HG03095 (cell line): ENCODE measurements at regions not wholly inside any gene's neighbourhood (a gene's known extent, or its start where the extent isn't known, plus 50 kb on each side); places are given as distances from the start of the nearest gene placed in this dataset.
"Not testable (repeated sequence)": the region's sequence is repeated elsewhere in the genome, so short reads cannot be mapped to it uniquely, and the experiment has no call there.

Experiments
- ATAC-seq: cut with Tn5 transposase; IDR thresholded peaks from one replicate; pipeline ENCODE4 v1.9.1; 2021; ENCODE audit warnings: moderate library complexity; ENCODE audit not compliant: unreplicated experiment

DNA sequence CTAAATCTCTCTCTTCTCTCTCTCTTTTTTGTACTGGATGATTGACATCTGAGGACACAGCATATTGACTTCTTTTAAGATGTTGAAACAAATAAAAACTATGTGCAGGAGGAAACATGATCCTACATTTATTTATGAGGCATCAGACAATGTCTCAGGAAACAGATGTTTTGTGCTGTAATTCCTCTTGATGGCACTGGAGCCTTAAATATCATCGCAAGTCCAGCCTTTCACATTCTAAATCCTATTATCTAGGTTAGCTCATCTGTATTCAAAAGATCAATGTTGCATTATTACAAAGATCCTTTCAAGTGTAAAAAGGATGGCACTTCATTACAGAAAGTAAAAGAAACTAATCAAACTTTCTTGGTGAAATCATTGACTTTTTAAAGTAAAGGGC is 63.9 kb downstream of the MAT2B start:
- no peak for ATAC-seq

DNA sequence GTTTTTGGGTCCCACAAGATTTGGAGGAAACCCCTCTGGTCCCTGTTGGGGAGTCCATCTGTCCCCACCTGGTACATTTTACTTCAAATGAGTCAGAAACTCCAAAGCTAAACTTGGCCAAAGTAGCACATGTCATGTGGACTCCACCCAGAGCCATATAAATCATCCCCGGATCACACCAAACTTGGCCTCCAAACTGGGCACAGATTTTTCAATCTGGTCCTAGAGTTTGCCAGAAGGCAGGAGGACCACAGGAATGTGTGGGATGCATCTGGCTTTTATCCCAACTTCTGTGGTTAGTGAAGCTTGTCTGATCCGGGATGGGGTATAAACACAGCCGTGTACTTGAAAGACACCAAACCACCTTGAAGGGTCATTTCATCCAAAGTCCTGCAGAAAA is 66.3 kb downstream of the MAT2B start:
- ATAC-seq: no peak

DNA sequence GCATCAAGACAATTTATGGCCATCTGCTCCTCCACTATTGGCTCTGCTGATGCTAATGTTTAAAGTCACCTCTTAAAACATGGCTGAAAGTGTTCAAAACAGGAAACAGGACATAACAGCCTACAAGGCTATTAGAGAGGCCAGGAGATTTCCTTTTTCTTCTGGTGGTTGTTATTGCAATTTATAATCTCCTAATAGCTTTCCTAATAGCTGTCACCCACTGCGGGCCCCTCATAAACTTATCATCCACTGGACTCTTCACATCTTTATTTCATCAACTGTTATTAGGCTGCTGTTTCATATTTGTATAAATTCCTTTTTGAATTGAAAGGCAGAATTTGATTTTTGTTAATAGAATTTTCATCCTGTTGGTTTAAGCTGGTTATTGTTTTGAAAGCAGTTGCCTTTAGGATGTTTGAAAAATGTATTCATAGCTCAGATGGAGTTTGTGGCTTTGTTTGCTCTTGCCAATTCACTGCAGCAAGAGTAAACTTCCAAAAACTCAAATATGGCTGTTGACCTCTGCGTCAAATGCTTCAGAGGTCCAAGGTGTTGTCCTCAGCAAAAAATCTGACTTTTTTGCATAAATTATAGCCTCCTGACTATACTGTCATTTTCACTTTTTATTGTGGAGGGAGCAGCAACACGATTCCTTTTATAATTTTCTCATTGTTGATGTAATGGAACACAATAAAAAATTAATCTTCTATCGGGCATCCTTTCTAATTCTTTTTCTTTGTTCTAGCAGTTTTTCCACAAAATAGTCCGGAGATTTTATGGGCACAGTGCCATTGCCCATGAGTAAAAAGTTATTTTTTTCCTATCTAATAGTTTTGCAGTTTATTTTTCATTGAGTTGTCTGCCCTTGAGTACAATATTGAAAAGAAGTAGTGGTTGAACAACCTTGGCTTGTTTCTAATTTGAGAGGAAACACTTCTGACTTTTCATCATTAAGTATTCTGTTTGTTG is 69.3 kb downstream of the MAT2B start:
- ATAC-seq: no peak

DNA sequence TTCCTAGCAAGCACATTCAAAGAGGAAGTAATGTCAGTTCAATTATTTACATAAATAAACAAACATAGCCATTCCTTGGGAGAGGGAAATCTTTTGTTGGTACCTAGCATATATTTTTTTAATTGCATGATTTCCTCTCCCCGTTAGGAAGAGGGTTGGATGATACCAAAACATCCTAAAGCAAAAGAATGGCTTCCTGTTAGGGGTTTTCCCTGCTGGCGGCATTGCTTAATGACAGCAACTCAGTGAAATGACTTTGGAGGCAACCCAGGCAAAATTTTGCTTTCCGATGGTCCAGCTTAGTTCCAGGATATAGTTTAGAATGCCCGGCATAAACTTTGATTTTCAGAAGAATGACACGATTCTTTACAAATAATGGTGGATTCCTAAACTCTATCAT is 73.2 kb downstream of the MAT2B start:
- no peak for ATAC-seq

DNA sequence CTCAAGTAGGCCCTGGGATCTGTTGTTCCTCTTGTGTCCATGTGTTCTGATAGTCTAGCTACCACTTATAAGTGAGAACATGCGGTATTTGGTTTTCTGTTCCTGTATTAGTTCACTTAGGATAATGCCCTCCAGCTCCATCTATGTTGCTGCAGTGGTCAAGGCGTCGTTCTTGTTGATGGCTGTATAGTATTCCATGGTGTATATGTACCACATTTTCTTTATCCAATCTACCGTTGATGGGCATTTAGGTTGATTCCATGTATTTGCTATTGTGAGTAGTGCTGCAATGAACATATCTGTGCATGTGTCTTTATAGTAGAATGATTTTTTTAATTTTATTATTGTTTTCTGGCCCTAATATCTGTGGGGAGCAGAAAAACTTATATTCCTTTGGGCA is 74.3 kb downstream of the MAT2B start:
- no peak for ATAC-seq

DNA sequence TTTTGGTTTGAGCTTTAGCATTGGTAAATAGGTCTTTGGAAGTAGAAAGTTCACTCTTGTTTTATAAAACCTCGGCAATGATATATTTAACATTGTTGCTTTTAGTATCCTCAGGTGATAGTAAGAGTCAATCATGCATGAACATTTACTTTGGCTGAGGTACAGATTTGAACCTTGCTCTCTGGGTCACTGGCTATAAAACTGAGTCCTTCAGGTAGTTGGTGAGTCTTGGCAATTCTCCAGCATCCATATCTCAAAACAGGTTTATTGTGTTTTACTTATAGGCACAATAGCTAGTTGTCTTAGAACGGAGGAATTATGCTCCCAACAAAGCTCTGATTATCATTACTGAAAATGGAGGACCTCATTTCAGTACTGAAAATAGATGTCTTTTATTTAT is 75.1 kb downstream of the MAT2B start:
- ATAC-seq: no peak

DNA sequence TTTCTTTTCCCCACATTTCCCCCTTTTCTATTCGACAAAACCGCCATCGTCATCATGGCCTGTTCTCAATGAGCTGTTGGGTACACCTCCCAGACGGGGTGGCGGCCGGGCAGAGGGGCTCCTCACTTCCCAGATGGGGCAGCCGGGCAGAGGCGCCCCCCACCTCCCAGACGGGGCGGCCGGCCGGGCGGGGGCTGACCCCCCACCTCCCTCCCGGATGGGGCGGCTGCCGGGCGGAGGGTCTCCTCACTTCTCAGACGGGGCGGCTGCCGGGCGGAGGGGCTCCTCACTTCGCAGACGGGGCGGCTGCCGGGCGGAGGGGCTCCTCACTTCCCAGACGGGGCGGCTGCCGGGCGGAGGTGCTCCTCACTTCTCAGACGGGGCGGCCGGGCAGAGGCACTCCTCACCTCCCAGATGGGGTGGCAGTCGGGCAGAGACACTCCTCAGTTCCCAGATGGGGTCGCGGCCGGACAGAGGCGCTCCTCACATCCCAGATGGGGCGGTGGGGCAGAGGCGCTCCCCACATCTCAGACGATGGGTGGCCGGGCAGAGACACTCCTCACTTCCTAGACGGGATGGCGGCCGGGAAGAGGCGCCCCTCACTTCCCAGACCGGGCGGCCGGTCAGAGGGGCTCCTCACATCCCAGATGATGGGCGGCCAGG is 78.2 kb downstream of the MAT2B start:
- ATAC-seq: not testable (repeated sequence)

DNA sequence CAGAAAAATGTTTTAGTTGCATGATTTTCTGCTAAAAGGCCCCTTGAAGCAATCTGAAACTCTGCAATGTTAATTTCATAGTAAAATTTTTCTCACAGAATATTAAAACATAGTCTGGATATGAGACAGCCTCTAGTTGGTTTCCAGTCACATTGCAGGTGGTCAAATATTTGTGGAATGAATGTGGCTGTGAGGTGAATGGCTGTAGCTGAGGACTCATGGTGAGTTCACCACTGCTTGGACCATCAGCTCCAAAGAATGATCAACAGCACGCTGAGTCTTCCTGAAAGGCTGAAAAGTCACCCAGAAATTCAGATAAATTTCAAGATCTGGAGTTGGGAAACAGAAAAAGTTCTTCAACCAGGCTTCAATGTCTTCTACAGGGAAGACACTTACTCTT is 79.8 kb downstream of the MAT2B start:
- no peak for ATAC-seq

DNA sequence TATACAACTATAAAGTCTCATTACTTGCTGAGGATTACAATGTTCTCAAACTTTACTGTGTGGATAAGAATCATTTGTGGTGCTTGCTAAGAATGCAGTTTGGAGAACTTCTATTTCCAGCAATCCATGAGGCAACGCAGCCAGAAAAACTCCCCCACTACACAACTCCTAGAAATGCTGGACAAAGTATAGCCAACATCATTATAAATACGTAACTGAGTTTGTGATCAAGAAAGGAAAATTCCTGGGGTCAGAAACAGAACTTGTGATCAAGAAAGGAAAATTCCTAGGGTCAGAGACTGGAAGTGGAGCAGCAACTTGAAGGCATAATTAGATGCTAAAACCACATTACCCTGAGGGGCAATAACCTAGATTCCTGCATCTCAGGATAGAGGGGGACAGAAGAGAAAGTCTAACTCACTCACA is 81.1 kb downstream of the MAT2B start:
- no peak for ATAC-seq

DNA sequence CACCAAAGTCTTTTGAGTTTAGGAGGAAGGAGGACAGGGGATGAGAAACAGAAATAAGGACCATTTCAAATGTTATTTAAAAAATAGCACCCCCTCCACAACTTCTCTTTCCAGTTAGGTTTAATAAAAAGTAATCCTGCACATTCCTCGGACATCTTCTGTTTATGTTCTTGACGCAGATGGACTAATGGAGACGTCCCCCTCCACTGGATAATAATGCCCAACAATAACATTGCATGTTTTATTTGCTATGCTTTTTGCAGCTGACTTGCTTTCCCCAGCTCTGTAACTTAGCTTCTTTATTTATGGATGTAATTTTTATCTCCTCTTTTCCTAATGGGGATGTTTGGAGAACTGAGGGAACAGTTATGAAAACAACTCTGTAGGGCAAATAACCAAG is 89.5 kb downstream of the MAT2B start:
- no peak for ATAC-seq

DNA sequence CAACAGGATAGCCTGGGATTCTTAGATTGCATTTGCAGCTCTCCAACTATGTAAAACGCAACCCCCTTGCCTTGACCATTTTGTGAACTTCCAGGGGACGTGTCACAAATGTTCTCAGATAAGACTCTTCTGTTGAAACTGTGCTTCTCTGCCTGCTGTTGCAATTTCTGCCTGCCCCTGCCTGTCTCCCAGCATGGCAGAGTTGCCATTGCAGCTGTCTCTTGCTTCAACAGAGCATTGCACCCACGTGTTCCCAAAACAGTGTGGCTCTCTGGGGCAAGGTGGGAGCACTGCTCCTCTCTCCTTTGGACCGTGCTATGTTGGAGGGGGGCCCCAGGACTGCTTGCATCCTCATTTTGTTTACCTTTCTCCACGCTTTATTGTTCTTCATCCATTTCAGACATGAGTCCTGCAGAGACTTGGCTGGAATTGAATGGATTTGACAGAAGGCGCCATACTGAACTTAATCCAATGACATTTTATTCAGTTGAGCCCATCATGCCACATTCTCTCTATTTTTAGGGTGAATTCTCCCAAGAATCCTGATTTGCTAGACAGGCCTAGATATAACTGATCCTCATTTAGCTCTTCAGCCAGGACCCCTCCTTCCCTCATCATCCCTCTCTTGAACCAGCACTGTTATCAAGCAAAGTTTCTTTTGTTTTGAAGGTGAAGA is 90.7 kb downstream of the MAT2B start:
- no peak for ATAC-seq

DNA sequence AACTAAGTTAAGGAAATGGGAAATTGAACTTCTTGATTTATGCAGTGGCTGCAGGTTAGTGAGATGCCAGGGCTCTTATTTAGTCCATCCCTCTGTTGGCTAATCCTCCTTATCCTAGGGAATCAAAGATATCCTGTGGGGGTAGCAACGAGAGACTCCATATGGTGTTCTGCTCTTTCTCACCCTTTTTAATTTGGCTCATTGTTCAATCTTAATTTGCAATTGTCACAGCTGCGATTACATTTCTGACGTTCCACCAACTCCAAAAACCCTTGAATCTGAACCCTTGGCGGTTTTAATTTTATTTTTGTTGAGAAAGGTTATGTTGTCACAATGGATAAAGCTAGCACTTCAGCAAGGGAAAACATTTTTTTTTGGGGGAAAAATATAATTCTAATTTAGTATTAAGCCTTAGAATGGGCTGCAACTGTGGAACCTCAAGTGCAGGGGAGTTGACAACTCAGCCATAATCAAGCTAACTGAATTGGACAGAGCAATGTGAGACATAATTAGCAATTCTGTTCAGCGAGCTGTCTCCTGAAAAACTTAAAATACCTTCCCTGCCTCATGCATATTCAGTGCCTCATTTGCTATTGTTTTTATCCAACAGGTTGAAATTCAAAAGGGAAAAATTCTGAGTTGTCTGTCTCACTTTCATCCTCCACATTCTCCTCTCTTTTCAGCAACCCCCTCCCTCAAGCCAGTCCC is 91.3 kb downstream of the MAT2B start:
- no peak for ATAC-seq

DNA sequence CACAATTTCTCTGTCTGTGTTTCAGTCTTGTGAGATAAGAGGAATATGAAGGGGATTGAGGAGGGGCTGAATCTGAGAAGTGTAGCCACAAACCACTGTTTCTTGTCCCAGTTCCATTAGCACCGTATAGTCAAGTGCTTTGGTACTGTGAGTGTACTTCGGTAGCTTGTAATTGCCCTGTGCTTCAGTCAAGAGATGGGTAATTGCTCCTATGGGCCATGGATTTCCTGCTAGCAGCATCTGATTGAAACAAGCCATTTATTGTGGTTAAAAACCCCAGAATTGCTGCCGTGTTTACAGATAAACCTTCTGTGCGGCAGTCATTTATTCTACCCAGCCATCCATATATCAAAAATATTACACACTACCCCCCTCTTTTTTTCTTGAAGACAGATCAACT is 98.6 kb downstream of the MAT2B start:
- no peak for ATAC-seq

DNA sequence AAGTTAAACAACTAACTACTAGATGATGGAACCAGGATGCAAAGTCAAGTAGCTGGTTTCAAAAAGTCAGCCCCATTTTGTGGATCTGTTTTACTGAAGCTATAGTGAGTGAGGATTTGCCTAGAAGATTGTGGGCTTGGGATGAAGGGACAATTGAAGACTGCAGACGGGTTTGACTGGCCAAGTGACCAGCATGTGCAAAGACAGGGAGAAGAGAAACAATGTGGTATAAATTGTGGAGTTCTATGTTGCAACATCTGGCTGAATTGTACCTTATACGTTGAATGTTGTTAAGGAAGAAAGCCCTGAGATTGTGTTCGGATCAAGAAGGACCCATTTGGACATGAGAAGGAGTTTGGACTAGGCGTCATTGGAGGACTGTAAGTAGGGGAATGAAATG is 101.8 kb downstream of the MAT2B start:
- no peak for ATAC-seq

DNA sequence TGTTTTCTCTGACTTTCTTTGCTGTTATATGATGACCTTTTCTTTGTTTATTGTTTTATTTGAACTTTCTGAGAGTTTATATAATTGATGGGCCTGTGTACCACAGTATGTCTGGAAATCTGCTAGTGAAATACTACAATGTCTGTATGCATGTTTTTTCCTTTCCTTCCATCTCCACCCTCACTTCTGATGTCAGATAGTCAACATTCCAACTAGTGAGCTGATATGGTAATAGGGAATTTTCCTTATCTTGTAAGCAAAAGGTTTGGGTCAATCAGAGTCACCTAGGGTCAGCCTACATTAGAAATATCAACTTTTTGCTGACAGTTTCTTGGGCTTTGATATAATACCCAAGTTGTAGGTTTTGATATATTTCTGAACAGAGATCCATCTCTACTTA is 103.2 kb downstream of the MAT2B start:
- ATAC-seq: no peak

DNA sequence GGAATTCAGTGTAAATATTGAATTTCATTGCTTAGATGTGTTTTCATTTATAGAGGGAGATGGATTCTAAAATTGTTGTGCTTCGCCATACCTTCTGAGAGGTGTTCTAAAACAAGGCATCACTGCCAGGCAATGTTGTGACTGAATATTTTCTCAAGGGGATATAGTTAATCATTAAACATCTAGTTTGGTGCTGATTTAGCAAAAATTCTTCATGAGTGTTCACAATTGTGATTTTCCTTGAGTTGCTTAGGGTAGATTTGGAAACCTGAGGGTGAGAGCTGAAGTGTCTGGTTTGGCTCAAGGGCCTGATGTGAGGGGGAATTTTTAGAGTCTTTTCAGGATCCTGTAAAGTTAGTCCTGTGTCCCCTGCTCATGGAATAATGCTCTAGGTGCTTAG is 104.5 kb downstream of the MAT2B start:
- ATAC-seq: no peak

DNA sequence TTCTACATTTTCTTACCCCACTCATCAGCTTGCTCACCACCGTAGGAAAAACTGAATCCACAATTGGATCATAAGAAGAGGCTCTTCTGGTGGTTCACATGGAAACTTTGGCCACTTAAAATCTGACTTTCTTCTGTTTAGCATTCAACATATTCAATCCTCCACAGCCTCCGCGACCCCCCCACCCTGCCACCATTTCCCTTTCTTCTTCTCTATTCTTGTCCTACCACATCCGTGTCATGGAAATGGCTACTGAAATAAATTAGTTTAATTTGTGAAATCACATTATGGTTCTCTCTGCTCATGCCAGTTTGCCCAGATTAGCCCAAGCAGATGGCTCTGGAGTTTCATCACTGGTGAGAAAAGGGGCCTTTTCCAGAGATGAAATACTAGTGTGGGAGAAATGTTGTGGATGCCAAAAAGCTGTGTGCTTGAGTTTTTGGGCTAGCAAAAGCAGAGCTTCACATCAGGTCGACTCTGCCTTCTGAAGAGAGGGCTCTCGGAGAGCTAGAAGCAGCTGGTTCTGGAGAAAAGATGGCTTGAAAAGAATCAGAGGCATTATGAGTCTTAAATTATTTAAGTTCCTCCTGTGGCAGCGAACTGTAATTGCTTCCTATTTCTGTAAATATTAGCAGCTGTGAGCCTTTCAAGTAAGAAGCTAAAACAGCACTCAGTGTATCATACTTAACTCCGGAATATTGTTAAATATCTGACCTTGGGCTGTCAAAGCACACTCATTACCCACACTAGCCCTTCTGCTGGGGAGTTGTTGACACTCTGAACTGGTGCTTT is 107.1 kb downstream of the MAT2B start:
- ATAC-seq: no peak

DNA sequence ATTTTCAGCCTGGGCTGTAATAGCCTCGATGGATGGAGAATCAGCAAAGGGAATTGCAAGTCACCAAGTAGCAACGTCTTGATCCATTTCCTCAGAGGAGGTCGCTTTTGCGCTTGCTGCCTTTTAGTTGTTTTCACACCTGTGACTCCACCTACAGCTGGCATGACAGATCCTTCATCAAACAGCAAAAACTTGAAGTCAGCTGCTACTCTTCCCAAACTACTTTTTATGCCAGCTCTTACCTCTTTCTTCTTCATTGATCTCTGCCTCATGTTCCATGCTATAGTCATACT is 107.7 kb downstream of the MAT2B start:
- ATAC-seq: no peak

DNA sequence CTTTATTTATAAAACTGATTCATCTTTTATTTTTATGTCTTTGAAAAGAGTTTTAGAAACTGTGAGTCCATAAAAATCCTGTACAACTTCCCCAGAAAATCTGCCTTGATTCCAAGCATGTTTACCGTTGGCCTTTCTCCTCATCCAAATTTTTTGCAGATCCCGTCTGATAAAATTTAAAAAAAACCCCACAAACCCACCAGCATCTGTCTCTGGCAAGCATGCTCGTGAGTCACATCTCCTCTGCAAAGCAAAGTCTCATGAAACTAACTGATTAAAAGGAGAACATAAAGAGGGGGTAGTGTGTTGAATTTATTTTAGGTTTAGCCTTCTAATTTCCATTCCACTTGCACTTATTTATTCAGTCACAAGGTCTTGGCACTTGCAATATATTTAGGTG is 109.4 kb downstream of the MAT2B start:
- no peak for ATAC-seq

DNA sequence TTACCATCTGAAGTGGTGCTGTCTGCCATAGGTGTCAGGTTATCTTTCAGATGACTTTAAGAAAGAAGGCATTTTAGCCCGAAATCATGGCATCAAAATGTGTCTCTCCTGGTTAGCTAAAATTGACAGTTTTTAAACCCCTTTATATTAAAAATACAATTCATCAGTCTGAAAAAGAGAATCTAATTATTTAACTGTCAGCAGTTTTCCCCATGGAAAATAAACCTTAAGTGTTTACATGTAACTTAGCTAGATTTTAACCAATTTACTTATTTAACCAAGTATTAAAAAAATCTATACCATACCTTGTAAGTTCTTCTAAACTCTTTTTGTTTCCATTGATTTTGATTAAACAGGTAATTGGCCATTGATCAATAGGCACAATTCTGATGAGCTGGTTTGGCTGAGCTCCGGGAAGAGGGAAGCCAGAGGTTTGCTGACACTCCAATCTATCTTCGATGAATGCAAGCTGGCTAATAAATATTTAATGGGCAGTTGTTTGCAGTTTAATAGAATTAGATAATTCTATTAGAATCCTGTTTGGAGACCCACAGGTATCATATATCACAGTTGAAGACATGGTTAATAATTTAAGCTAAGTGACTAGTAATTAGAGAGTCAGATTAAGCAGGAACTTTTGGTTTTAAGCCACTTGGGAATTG is 114.0 kb downstream of the MAT2B start:
- no peak for ATAC-seq
